Ascending aorta (tissue), 2 donors: ENCODE measurements at regions not wholly inside any gene's neighbourhood (a gene's known extent, or its start where the extent isn't known, plus 50 kb on each side); places are given as distances from the start of the nearest gene placed in this dataset.

ENCODE experiments used
- DNase-seq, 2 donors: peaks; one replicate each; pipeline ENCODE4 v3.0.0-alpha.2; 2019; ENCODE audit warnings: low spot score in 2 of 2
- H3K27ac ChIP-seq, 2 donors: fragments of 200-600 bp; sonication (generic); one replicate each; pipeline ENCODE4 v1.5.1; 2016 to 2017; ENCODE audit warnings: mild to moderate bottlenecking in 1 of 2
- H3K27me3 ChIP-seq: fragments of 200-600 bp; sonication (generic); one replicate; pipeline ENCODE4 v1.5.1; 2017
- H3K36me3 ChIP-seq, 2 donors: fragments of 200-600 bp; sonication (generic); one replicate each; pipeline ENCODE4 v1.5.1; 2016
- H3K4me1 ChIP-seq, 2 donors: fragments of 200-600 bp; sonication (generic); one replicate each; pipeline ENCODE4 v1.5.1; 2016 to 2017; ENCODE audit warnings: mild to moderate bottlenecking in 1 of 2
- H3K4me3 ChIP-seq, 2 donors: fragments of 200-600 bp; sonication (generic); one replicate each; pipeline ENCODE4 v1.5.1; 2016 to 2017; ENCODE audit warnings: mild to moderate bottlenecking in 1 of 2
- H3K9me3 ChIP-seq, 2 donors: fragments of 200-600 bp; sonication (generic); one replicate each; pipeline ENCODE4 v1.5.1; 2016
- intact Hi-C: fragments of 100-400 bp; cut with DNase I; formaldehyde crosslinking; loops from one replicate; pipeline ENCODE4 v1.15.1; 2023
- TF ChIP-seq, protein P1 (sequence below), 3 experiments: fragments of 200-600 bp in 2 of 3; fragments of 450-650 bp in 1 of 3; sonication (generic) in 2 of 3; IDR thresholded peaks; one replicate each; pipeline ENCODE4 v1.5.1; 2016 to 2019; ENCODE audit warnings: antibody characterized with exemption in 3 of 3, mild to moderate bottlenecking in 1 of 3, moderate library complexity in 1 of 3

DNA sequence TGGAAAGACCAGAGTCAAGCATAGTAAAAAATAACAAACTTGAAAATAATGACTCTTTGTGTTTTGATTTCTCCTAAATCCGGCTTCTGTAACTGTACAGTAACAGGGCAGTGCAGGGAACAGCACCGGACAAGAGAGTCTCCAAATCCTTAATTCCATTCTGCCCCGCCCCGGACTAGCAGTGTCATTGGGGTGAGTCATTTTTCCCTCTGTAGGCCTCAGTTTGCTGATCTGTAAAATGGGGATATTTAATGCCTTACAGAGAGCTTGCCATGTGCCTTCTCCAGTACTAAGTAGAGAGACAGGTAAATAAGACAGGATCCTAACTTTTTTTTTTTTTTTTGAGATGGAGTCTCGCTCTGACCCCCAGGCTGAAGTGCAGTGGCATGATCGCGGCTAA, 83.6 kb upstream of the TBC1D3K start:
- Histone ChIP-seq H3K9me3 (no peaks in the 10 kb centered on the region), H3K27ac (no peak overlapping the region), H3K27me3 (no peaks in the 10 kb centered on the region), H3K4me1 (no peaks in the 10 kb centered on the region), H3K36me3 (no peaks in the 10 kb centered on the region), H3K4me3 (no peak overlapping the region)
- DNase-seq: no peak
- intact Hi-C loops: no loop called here
- TF ChIP-seq, protein P1, sequence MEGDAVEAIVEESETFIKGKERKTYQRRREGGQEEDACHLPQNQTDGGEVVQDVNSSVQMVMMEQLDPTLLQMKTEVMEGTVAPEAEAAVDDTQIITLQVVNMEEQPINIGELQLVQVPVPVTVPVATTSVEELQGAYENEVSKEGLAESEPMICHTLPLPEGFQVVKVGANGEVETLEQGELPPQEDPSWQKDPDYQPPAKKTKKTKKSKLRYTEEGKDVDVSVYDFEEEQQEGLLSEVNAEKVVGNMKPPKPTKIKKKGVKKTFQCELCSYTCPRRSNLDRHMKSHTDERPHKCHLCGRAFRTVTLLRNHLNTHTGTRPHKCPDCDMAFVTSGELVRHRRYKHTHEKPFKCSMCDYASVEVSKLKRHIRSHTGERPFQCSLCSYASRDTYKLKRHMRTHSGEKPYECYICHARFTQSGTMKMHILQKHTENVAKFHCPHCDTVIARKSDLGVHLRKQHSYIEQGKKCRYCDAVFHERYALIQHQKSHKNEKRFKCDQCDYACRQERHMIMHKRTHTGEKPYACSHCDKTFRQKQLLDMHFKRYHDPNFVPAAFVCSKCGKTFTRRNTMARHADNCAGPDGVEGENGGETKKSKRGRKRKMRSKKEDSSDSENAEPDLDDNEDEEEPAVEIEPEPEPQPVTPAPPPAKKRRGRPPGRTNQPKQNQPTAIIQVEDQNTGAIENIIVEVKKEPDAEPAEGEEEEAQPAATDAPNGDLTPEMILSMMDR (IDR thresholded peaks at IDR 0.05): no peak

DNA sequence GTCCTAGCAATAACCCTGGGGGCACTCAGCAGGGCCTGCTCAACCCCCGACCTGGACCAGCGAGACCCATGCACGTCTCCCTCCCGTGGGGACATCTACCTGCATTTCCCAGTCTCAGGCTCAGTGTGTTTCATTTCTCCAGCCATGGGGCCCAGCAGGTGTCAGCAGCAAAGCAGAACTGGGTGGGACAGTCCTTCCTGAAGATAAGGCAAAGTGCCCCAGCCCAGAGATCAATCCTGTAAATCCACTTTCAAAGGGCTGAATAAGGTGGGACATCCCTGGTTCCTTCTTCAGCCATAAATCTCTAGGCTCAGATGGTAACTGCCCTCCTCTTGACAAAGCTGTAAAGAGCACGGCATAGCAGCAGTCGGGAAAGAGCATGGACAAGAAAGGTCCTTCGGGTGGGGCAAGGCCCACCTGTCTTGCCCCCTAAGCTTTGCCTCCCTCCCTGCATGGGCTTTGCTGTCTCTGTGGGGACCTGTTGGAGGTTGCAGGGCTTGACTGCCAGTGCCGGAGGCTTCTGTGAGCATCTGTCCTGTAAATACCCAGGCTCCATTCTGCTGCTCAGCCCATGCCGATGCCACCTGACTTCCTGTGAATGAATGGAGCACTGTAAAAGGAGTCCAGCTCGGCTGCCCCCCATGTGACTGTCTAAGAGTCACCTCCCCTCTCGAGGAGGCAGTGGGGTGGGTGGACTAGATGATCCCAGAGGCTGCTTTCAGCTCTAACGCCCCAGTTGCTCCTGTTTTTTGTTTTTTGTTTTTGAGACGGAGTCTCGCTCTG, 84.8 kb upstream of the TBC1D3K start:
- Histone ChIP-seq H3K4me1 (no peaks in the 10 kb centered on the region), H3K36me3 (no peaks in the 10 kb centered on the region), H3K27me3 (no peaks in the 10 kb centered on the region), H3K9me3 (no peaks in the 10 kb centered on the region), H3K27ac (no peak overlapping the region), H3K4me3 (no peak overlapping the region)
- DNase-seq: no peak
- intact Hi-C loops: no loop called here
- TF ChIP-seq, protein P1 (IDR thresholded peaks at IDR 0.05): no peak

DNA sequence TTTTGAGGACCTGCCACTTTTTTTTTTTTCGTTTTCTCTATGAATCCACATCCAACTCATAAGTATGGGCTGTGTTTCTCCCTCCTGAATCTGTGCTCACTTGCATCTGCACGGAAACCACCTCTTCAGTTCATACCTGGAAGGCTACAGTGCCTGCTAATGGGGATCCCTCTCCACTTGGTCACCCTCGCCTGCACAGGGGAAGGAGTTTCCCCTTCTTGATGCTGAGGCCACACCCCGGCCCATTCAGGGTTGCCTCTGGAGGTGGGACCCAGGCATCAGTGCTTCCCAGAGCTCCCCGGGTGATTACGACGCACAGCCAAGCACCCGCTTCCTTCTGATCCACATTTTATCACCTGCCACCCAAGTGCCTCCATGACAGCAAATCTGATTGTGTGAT, 85.9 kb upstream of the TBC1D3K start:
- TF ChIP-seq, protein P1 (IDR thresholded peaks at IDR 0.05): no peak
- no peaks in the 10 kb centered on the region for H3K36me3 ChIP-seq
- H3K4me3 ChIP-seq: no peak overlapping the region
- no peak overlapping the region for H3K27ac ChIP-seq
- DNase-seq: no peak
- H3K9me3 ChIP-seq: no peaks in the 10 kb centered on the region
- no peaks in the 10 kb centered on the region for H3K27me3 ChIP-seq
- no peaks in the 10 kb centered on the region for H3K4me1 ChIP-seq
- intact Hi-C loops: no loop called here

DNA sequence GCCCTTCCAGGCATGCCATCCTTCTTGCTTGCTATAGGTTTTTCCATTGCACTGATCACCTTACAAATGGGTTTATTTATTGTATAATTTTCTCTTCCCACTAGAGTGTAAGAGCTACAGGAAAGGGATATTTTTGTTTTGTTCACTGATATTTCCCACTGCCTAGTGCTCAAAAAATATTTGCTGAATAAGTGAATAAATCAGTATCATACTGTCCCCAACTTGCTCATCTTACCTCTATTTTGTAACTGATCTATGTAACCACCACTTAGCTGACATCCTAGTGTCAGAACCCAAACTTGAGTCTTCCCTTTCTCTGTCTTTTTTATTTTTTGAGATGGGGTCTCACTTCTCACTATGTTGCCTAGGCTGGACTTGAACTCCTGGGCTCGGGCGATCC, 87.6 kb upstream of the TBC1D3K start:
- no peak overlapping the region for H3K4me3 ChIP-seq
- TF ChIP-seq, protein P1 (IDR thresholded peaks at IDR 0.05): no peak
- no peak overlapping the region for H3K27ac ChIP-seq
- H3K9me3 ChIP-seq: no peaks in the 10 kb centered on the region
- H3K27me3 ChIP-seq: no peaks in the 10 kb centered on the region
- no peaks in the 10 kb centered on the region for H3K4me1 ChIP-seq
- no peaks in the 10 kb centered on the region for H3K36me3 ChIP-seq
- intact Hi-C loops: no loop called here
- DNase-seq: no peak

DNA sequence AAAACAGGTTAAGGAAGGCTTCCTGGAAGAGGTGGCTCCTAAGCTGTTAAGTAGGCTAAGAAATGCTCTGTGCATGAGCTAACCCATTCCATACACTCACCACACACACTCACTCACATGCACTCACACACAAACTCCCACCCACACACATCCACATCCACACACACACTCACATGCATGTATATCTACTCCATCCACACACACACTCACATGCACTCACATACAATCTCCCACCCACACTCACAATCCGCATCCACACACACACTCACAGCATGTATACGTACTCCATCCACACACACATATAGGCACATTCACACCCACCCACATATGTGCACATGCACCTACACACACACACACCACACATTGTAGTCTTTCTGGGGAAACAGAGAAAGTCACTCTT, 89.3 kb upstream of the HNF1B start:
- H3K4me1 ChIP-seq: no peaks in the 10 kb centered on the region
- H3K27me3 ChIP-seq: no peaks in the 10 kb centered on the region
- H3K9me3 ChIP-seq: no peaks in the 10 kb centered on the region
- TF ChIP-seq, protein P1 (IDR thresholded peaks at IDR 0.05): no peak
- no peak overlapping the region for H3K27ac ChIP-seq
- intact Hi-C loops: no loop called here
- H3K4me3 ChIP-seq: no peak overlapping the region
- H3K36me3 ChIP-seq: no peaks in the 10 kb centered on the region
- no peak for DNase-seq
